ENCODE measurements at regions not wholly inside any gene's neighbourhood (a gene's known extent, or its start where the extent isn't known, plus 50 kb on each side); places are given as distances from the start of the nearest gene placed in this dataset.

DNA sequence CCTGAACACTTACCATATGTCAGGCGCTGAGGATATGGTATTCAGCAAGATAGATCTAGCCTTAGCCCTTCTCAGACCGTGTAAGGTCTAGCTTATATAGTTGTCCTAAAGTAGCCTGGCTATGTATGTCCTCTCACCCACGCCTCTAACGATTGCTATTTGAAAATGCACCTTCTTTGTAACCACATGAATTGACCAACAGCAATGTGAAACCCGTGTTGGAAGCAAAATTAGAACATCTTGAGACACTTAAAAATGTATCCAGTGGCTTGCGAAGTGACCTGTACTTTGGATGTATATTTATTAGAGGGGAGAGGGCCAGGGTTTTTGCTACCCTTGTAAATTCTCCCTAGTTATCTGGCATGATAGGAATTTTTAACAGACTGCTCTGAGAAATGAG is 860.0 kb upstream of the ZEB2 start:
- TF ChIP-seq, protein P1, sequence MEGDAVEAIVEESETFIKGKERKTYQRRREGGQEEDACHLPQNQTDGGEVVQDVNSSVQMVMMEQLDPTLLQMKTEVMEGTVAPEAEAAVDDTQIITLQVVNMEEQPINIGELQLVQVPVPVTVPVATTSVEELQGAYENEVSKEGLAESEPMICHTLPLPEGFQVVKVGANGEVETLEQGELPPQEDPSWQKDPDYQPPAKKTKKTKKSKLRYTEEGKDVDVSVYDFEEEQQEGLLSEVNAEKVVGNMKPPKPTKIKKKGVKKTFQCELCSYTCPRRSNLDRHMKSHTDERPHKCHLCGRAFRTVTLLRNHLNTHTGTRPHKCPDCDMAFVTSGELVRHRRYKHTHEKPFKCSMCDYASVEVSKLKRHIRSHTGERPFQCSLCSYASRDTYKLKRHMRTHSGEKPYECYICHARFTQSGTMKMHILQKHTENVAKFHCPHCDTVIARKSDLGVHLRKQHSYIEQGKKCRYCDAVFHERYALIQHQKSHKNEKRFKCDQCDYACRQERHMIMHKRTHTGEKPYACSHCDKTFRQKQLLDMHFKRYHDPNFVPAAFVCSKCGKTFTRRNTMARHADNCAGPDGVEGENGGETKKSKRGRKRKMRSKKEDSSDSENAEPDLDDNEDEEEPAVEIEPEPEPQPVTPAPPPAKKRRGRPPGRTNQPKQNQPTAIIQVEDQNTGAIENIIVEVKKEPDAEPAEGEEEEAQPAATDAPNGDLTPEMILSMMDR (IDR thresholded peaks at IDR 0.05), result no peak
- TF ChIP-seq POLR2A (IDR thresholded peaks at IDR 0.05), result no peak
